H1 (cell line): ENCODE measurements at regions not wholly inside any gene's neighbourhood (a gene's known extent, or its start where the extent isn't known, plus 50 kb on each side); places are given as distances from the start of the nearest gene placed in this dataset.

ENCODE experiments used
- CTCF ChIA-PET: fragments of 300-600 bp; sonication (Branson Sonifier 250); formaldehyde crosslinking; loops from one replicate; lab custom pipeline; 2021; ENCODE audit not compliant: partially characterized antibody; lab: Charles Lee
- POLR2A ChIA-PET: fragments of 300-600 bp; sonication (Branson Sonifier 250); formaldehyde crosslinking; loops from one replicate; lab custom pipeline; 2021; ENCODE audit warnings: inconsistent platforms; ENCODE audit not compliant: partially characterized antibody; lab: Charles Lee
- DNase-seq, 2 experiments: peaks; one replicate each; pipeline versions ENCODE4 v3.0.0 to v3.0.0-alpha.2; 2010 to 2022; ENCODE audit warnings: low spot score in 2 of 2, low read depth in 1 of 2, mixed read lengths in 1 of 2
- FAIRE-seq: peaks from 2 replicates; lab custom pipeline; 2011; peaks lifted over from hg19 to GRCh38; lab: Jason Lieb, UNC
- H2AFZ ChIP-seq: 2 replicates; pipeline ENCODE4 v1.8.1; 2012; ENCODE audit warnings: low read length, inconsistent platforms
- H2AK5ac ChIP-seq: 2 replicates; pipeline ENCODE4 v1.6.1; 2013; ENCODE audit warnings: low read depth, low read length
- H2BK120ac ChIP-seq: replicated peaks from 2 replicates; pipeline ENCODE3; 2013; ENCODE audit warnings: low read depth, low read length, inconsistent platforms
- H2BK12ac ChIP-seq: 2 replicates; pipeline ENCODE4 v1.6.1; 2013; ENCODE audit warnings: low read depth, low read length
- H2BK15ac ChIP-seq: 2 replicates; pipeline ENCODE4 v1.6.1; 2013; ENCODE audit warnings: low read length
- H2BK20ac ChIP-seq: 2 replicates; pipeline ENCODE4 v1.6.1; 2013; ENCODE audit warnings: low read length
- H2BK5ac ChIP-seq: 2 replicates; pipeline ENCODE4 v1.6.1; 2013; ENCODE audit warnings: low read depth, low read length
- H3K14ac ChIP-seq: 2 replicates; pipeline ENCODE4 v1.6.1; 2013; ENCODE audit warnings: inconsistent platforms; ENCODE audit not compliant: insufficient read length
- H3K18ac ChIP-seq: 2 replicates; pipeline ENCODE4 v1.6.1; 2013; ENCODE audit warnings: low read length; ENCODE audit errors: extremely low read depth
- H3K23ac ChIP-seq: 2 replicates; pipeline ENCODE4 v1.6.1; 2013; ENCODE audit warnings: inconsistent platforms; ENCODE audit not compliant: insufficient read length
- H3K23me2 ChIP-seq: 2 replicates; pipeline ENCODE4 v1.6.1; 2013; ENCODE audit warnings: low read depth, low read length
- H3K27ac ChIP-seq: 2 replicates; pipeline ENCODE4 v1.6.1; 2011; ENCODE audit warnings: low read depth, low read length, inconsistent platforms
- H3K27me3 ChIP-seq, 4 experiments: replicated peaks in 1 of 4; 1 replicate in 1 of 4; 2 replicates in 3 of 4; pipeline versions ENCODE4 v1.6.1 to v1.8.1; 2011 to 2013; ENCODE audit warnings: low read length in 3 of 4, mild to moderate bottlenecking in 3 of 4, inconsistent platforms in 2 of 4, mixed read lengths in 2 of 4, moderate library complexity in 1 of 4; ENCODE audit not compliant: control insufficient read depth in 3 of 4, insufficient read depth in 3 of 4; ENCODE audit errors: extremely low read depth in 1 of 4
- H3K36me3 ChIP-seq, 4 experiments: 2 replicates each; pipeline versions ENCODE4 v1.6.1 to v1.8.1; 2011 to 2013; ENCODE audit warnings: mild to moderate bottlenecking in 4 of 4, low read length in 3 of 4, moderate library complexity in 2 of 4, control low read depth in 1 of 4, inconsistent platforms in 1 of 4; ENCODE audit not compliant: insufficient read depth in 4 of 4, control insufficient read depth in 2 of 4
- H3K4ac ChIP-seq: replicated peaks from 2 replicates; pipeline ENCODE3; 2013; ENCODE audit warnings: low read length, low read depth, mixed read lengths, inconsistent platforms; ENCODE audit not compliant: insufficient read length
- H3K4me1 ChIP-seq, 4 experiments: replicated peaks in 1 of 4; 1 replicate in 1 of 4; 2 replicates in 3 of 4; pipeline versions ENCODE4 v1.6.1 to v1.8.1; 2011 to 2013; ENCODE audit warnings: low read length in 3 of 4, inconsistent platforms in 2 of 4, mixed read lengths in 1 of 4; ENCODE audit not compliant: insufficient read depth in 4 of 4, control insufficient read depth in 3 of 4
- H3K4me2 ChIP-seq, 2 experiments: 2 replicates each; pipeline versions ENCODE4 v1.6.1 to v1.8.1; 2011 to 2013; ENCODE audit warnings: low read depth in 2 of 2, low read length in 2 of 2, control low read depth in 1 of 2, inconsistent platforms in 1 of 2, mild to moderate bottlenecking in 1 of 2; ENCODE audit not compliant: insufficient read depth in 1 of 2
- H3K4me3 ChIP-seq, 4 experiments: fragments of 200-600, 300-600 bp in 1 of 4; sonication (generic), shearing (Covaris generic), sonication (Bioruptor Twin) in 1 of 4; 2 replicates each; pipeline versions ENCODE4 v1.5.1 to v1.8.1; 2011 to 2016; ENCODE audit warnings: low read length in 4 of 4, low read depth in 3 of 4, control low read depth in 2 of 4, inconsistent platforms in 2 of 4, mild to moderate bottlenecking in 2 of 4, mixed read lengths in 1 of 4, moderate library complexity in 1 of 4; ENCODE audit not compliant: insufficient read depth in 2 of 4; ENCODE audit errors: extremely low read depth in 1 of 4
- H3K56ac ChIP-seq: replicated peaks from 2 replicates; pipeline ENCODE3; 2013; ENCODE audit warnings: low read depth, mild to moderate bottlenecking, mixed read lengths, low read length, inconsistent platforms; ENCODE audit not compliant: insufficient read length
- H3K79me1 ChIP-seq: 2 replicates; pipeline ENCODE4 v1.6.1; 2013; ENCODE audit warnings: low read depth, low read length, control low read depth
- H3K79me2 ChIP-seq, 2 experiments: 2 replicates each; pipeline versions ENCODE4 v1.6.1 to v1.8.1; 2012 to 2013; ENCODE audit warnings: low read length in 2 of 2, mild to moderate bottlenecking in 2 of 2, inconsistent platforms in 1 of 2; ENCODE audit not compliant: insufficient read depth in 2 of 2, control insufficient read depth in 1 of 2
- H3K9ac ChIP-seq, 4 experiments: replicated peaks in 1 of 4; 1 replicate in 1 of 4; 2 replicates in 3 of 4; pipeline versions ENCODE4 v1.6.1 to v1.8.1; 2011 to 2013; ENCODE audit warnings: low read depth in 3 of 4, low read length in 3 of 4, control low read depth in 2 of 4, mild to moderate bottlenecking in 2 of 4, moderate library complexity in 2 of 4, inconsistent platforms in 1 of 4; ENCODE audit errors: extremely low read depth in 1 of 4
- H3K9me3 ChIP-seq, 2 experiments: 2 replicates each; pipeline versions ENCODE4 v1.6.1 to v1.8.1; 2012 to 2013; ENCODE audit warnings: mild to moderate bottlenecking in 2 of 2, moderate library complexity in 2 of 2, control low read depth in 1 of 2, inconsistent platforms in 1 of 2, low read depth in 1 of 2, low read length in 1 of 2, mixed read lengths in 1 of 2; ENCODE audit not compliant: insufficient read depth in 2 of 2
- H4K20me1 ChIP-seq, 2 experiments: replicated peaks in 1 of 2; 2 replicates each; pipeline versions ENCODE3 to v1.8.1; 2011 to 2013; ENCODE audit warnings: inconsistent platforms in 2 of 2, low read length in 2 of 2, mild to moderate bottlenecking in 1 of 2; ENCODE audit not compliant: insufficient read depth in 2 of 2, control insufficient read depth in 1 of 2
- H4K5ac ChIP-seq: 2 replicates; pipeline ENCODE4 v1.6.1; 2013; ENCODE audit warnings: low read length, low read depth, mixed read lengths, inconsistent platforms; ENCODE audit not compliant: insufficient read length
- H4K8ac ChIP-seq: 2 replicates; pipeline ENCODE4 v1.8.0; 2013; ENCODE audit warnings: mild to moderate bottlenecking, moderate library complexity, low read length, inconsistent platforms; ENCODE audit not compliant: insufficient read depth; ENCODE audit errors: extremely low read depth
- H4K91ac ChIP-seq: replicated peaks from 2 replicates; pipeline ENCODE3; 2013; ENCODE audit warnings: low read length, mixed read lengths, inconsistent platforms; ENCODE audit not compliant: insufficient read length
- EGR1 ChIP-seq: IDR thresholded peaks from 2 replicates; pipeline ENCODE4 v1.6.1; 2011; ENCODE audit warnings: low read depth, low read length, borderline replicate concordance
- FOSL1 ChIP-seq: IDR thresholded peaks from 2 replicates; pipeline ENCODE4 v1.6.1; 2011; ENCODE audit warnings: mild to moderate bottlenecking, low read depth, low read length, moderate library complexity; ENCODE audit not compliant: insufficient read depth
- HDAC6 ChIP-seq: IDR thresholded peaks from one replicate; pipeline ENCODE4 v1.7.1; 2012; ENCODE audit warnings: low read depth, mild to moderate bottlenecking, inconsistent platforms, low read length, moderate library complexity
- JUND ChIP-seq: IDR thresholded peaks from 2 replicates; pipeline ENCODE4 v1.6.1; 2011; ENCODE audit warnings: mild to moderate bottlenecking, improper control_type of control experiment, low read length
- POLR2A ChIP-seq, 2 experiments: IDR thresholded peaks; 1 replicate in 1 of 2; 2 replicates in 1 of 2; pipeline ENCODE4 v1.6.1; 2011; ENCODE audit warnings: low read depth in 2 of 2, low read length in 2 of 2, mild to moderate bottlenecking in 2 of 2; ENCODE audit errors: control extremely low read depth in 1 of 2
- POU5F1 ChIP-seq: IDR thresholded peaks from 2 replicates; pipeline ENCODE4 v1.6.1; 2011; ENCODE audit warnings: low read depth, mild to moderate bottlenecking, low read length, moderate library complexity
- WGBS, 2 experiments: shearing (Covaris generic) in 1 of 2; methylation state at CpG; one replicate each; pipeline versions ENCODE4 v1.1.6 to v1.1.7; 2013 to 2015; ENCODE audit warnings: low lambda C conversion rate in 2 of 2, mixed read lengths in 2 of 2, inconsistent platforms in 1 of 2, low coverage in 1 of 2, missing lambda C conversion rate in 1 of 2; ENCODE audit not compliant: insufficient replicate concordance in 2 of 2, insufficient coverage in 1 of 2, insufficient read length in 1 of 2; ENCODE audit errors: extremely low coverage in 1 of 2, missing lambda C conversion rate in 1 of 2; 5-methylcytosine and 5-hydroxymethylcytosine counted together

DNA sequence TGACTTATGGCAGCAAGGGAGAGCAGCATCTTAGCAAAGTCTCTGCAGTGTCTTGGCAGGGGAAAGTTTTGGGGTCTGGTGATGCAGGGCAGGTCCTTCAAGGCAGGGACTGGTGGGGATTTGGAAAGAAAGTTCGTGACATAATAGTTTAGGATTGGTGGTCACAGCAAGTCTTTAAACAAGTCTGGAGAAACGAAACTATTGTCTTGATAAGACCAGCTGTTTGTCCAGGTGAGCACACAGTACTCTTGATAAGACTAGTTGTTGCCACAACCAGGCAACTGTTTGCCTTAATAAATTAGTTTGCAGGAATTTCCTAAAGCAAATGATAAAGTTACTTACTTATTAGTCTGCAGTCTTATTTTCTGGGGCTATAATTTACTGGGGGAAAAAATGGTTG, 136.1 kb downstream of the AKR1D1 start:
- no peak for TF ChIP-seq EGR1
- no peak for TF ChIP-seq POU5F1
- no peak for TF ChIP-seq FOSL1
- no peak for TF ChIP-seq JUND
- TF ChIP-seq POLR2A (IDR thresholded peaks at IDR 0.05; ENCODE audit: control extremely low read depth in 1 of 2, low read depth in 2 of 2, low read length in 2 of 2), result no peak
- TF ChIP-seq HDAC6, result no peak
- WGBS, 2 experiments, result 86% methylated on average over 2 of the region's 2 CpGs; no CpG with 5 or more reads in 1 of the 2 experiments
- Histone ChIP-seq H3K27ac (no peak overlapping the region), H3K36me3 (peaks cover 0 to 3% (median 0%) of the 10 kb centered on the region in 4 experiments; a peak in 3 of 8 replicates), H3K23ac (no peak overlapping the region), H4K91ac (no peak overlapping the region), H2BK120ac (no peak overlapping the region), H2BK20ac (peak overlapping the region; percentile 98), H3K79me1 (no peaks in the 10 kb centered on the region), H3K14ac (no peak overlapping the region), H2BK15ac (no peak overlapping the region), H4K5ac (no peak overlapping the region), H3K9me3 (peaks cover 1 to 3% of the 10 kb centered on the region in 2 experiments; a peak in 1 of 4 replicates), H2AFZ (no peak overlapping the region), H4K8ac (no peak overlapping the region), H3K56ac (no peak overlapping the region), H3K27me3 (no peaks in the 10 kb centered on the region; a peak in 2 of 7 replicates), H3K4ac (no peak overlapping the region), H3K9ac (no peak overlapping the region), H3K4me1 (peaks cover 11 to 18% (median 15%) of the 10 kb centered on the region in 4 experiments), H2BK12ac (peak overlapping the region; percentile 45; the same call in 1 of the 2 replicates), H4K20me1 (no peaks in the 10 kb centered on the region), H3K23me2 (no peaks in the 10 kb centered on the region), H2BK5ac (no peak overlapping the region), H3K79me2 (no peaks in the 10 kb centered on the region), H3K4me2 (no peak overlapping the region), H2AK5ac (no peak overlapping the region), H3K4me3 (no peak overlapping the region), H3K18ac (no peak overlapping the region; the same call in 1 of the 2 replicates)
- CTCF ChIA-PET, result interaction anchor here (0.6 to 1.4 kb wide), 3 partner anchors 163 to 590 kb away, joined by 3 read pairs; no protein-coding TSS in a partner anchor
- no peak for DNase-seq
- POLR2A ChIA-PET, result interaction anchor here (1.0 to 1.7 kb wide), 2 partner anchors 15 to 42 kb away, joined by 3 read pairs; no protein-coding TSS in a partner anchor
- peak; percentile 78 for FAIRE-seq
